Transverse colon (tissue), 4 donors: ENCODE measurements at regions not wholly inside any gene's neighbourhood (a gene's known extent, or its start where the extent isn't known, plus 50 kb on each side); places are given as distances from the start of the nearest gene placed in this dataset.

Experiments
- EP300 ChIP-seq: sonication (generic); formaldehyde crosslinking; IDR thresholded peaks from one replicate; pipeline ENCODE4 v1.6.1; 2017; ENCODE audit warnings: antibody characterized with exemption, low read depth
- POLR2A ChIP-seq: fragments of 450-650 bp; IDR thresholded peaks from one replicate; pipeline ENCODE4 v1.6.1; 2016; ENCODE audit warnings: antibody characterized with exemption, mild to moderate bottlenecking, moderate library complexity
- POLR2AphosphoS5 ChIP-seq, 3 donors: sonication (generic); formaldehyde crosslinking; IDR thresholded peaks; one replicate each; pipeline ENCODE4 v1.6.1; 2016; ENCODE audit warnings: antibody characterized with exemption in 3 of 3
- TF ChIP-seq, protein P1 (sequence below), 5 experiments: fragments of 200-600 bp in 3 of 5; fragments of 450-650 bp in 2 of 5; sonication (generic) in 3 of 5; IDR thresholded peaks; 1 replicate in 2 of 5; 2 replicates in 3 of 5; pipeline ENCODE4 v1.5.1; 2016 to 2017; ENCODE audit warnings: antibody characterized with exemption in 5 of 5, inconsistent platforms in 3 of 5, mild to moderate bottlenecking in 2 of 5, moderate library complexity in 1 of 5

DNA sequence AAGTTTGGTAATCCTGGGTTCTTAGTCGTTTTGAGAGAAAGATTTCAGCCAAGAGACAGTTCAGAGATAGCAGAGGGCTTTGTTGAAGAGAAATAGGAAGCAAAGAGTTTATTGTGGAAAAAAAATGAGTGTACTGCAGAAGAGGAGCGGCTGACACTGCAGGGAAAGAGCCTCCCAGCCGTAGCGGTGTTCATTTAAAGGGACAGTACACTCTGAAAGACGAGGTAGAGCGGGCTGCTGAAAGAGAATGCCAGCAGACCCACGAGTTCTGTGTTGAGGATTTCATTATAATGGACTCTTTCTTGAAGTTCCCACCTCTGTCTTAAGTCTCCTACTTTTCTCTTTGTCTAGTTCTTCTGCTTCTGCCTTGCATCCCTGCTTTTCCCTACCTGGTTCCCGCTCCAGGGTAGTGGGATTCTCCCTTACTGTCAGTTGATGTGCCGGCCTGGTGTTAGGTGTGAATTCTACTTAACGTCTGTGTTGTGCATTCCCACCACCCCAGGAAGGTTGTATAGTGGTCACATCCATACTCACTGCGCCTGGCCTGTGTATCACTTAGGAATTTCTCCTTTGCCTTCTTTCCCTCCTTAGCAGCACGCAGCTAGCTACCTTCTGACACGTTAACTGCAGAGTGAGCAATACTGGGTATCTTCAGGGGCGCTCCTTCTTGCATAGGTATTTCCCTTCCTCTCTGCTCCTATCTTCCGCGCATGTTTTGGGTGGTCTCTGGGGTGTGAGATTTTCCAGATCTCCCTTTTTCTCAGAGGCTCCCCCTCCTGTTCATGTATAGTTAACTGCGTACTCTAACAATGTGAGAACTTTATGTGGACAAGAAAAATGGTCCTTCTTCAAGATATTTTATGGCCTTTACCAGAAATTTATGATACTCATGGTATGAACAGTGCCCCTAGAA is 164.5 kb downstream of the PTH2R start:
- TF ChIP-seq POLR2AphosphoS5 (IDR thresholded peaks at IDR 0.05) (no peak), POLR2A (no peak), EP300 (no peak)
- TF ChIP-seq, protein P1, sequence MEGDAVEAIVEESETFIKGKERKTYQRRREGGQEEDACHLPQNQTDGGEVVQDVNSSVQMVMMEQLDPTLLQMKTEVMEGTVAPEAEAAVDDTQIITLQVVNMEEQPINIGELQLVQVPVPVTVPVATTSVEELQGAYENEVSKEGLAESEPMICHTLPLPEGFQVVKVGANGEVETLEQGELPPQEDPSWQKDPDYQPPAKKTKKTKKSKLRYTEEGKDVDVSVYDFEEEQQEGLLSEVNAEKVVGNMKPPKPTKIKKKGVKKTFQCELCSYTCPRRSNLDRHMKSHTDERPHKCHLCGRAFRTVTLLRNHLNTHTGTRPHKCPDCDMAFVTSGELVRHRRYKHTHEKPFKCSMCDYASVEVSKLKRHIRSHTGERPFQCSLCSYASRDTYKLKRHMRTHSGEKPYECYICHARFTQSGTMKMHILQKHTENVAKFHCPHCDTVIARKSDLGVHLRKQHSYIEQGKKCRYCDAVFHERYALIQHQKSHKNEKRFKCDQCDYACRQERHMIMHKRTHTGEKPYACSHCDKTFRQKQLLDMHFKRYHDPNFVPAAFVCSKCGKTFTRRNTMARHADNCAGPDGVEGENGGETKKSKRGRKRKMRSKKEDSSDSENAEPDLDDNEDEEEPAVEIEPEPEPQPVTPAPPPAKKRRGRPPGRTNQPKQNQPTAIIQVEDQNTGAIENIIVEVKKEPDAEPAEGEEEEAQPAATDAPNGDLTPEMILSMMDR (IDR thresholded peaks at IDR 0.05) = no peak
